ENCODE measurements at regions not wholly inside any gene's neighbourhood (a gene's known extent, or its start where the extent isn't known, plus 50 kb on each side); places are given as distances from the start of the nearest gene placed in this dataset.
"Not testable (repeated sequence)": the region's sequence is repeated elsewhere in the genome, so short reads cannot be mapped to it uniquely, and the experiment has no call there.

GRCh38 chr2:207228402-207228801 lies 62.7 kb upstream of the KLF7 start:
- Histone ChIP-seq H3K27ac (no peak overlapping the region), H3K4me1 (replicated peaks in 1 of 2) (peaks cover 21 to 25% of the 10 kb centered on the region in 2 donors), H3K4me3 (no peak overlapping the region)
- in situ Hi-C loops (cut with MboI; ENCODE audit: low pct_unique_long_range_greater_than_20kb in 2 of 9, low sequenced_read_pairs in 9 of 9, unreplicated experiment in 9 of 9) = no loop called here
- WGBS, 10 experiments = 40 to 100% (median 93%) methylated on average over 1 to 3 of the region's 3 CpGs; no CpG with 5 or more reads in 4 of the 10 experiments
- no peak for ATAC-seq (replicated peaks in 6 of 8)

GRCh38 chr2:207229161-207229560 lies 63.4 kb upstream of the KLF7 start:
- Histone ChIP-seq H3K27ac (no peak overlapping the region), H3K4me1 (replicated peaks in 1 of 2) (peaks cover 17 to 23% of the 10 kb centered on the region in 2 donors), H3K4me3 (no peak overlapping the region)
- in situ Hi-C loops (cut with MboI; ENCODE audit: low pct_unique_long_range_greater_than_20kb in 2 of 9, low sequenced_read_pairs in 9 of 9, unreplicated experiment in 9 of 9) = no loop called here
- 44 to 100% (median 82%) methylated on average over 1 to 3 of the region's 3 CpGs; no CpG with 5 or more reads in 2 of the 10 experiments for WGBS, 10 experiments
- ATAC-seq (replicated peaks in 6 of 8) = no peak

GRCh38 chr2:207230261-207231105 lies 64.7 kb upstream of the KLF7 start:
- 63 to 100% (median 81%) methylated on average over 1 to 6 of the region's 6 CpGs for WGBS, 10 experiments

GRCh38 chr2:207231106-207231865 lies 65.5 kb upstream of the KLF7 start:
- Histone ChIP-seq H3K27ac (no peak overlapping the region), H3K4me1 (replicated peaks in 1 of 2) (peaks cover 16 to 17% of the 10 kb centered on the region in 2 donors), H3K4me3 (no peak overlapping the region)
- ATAC-seq (replicated peaks in 6 of 8) = peak in 3 of 8 experiments; percentile 7 to 75 (median 16)
- in situ Hi-C loops (cut with MboI; ENCODE audit: low pct_unique_long_range_greater_than_20kb in 2 of 9, low sequenced_read_pairs in 9 of 9, unreplicated experiment in 9 of 9) = no loop called here
- WGBS, 10 experiments = 42 to 80% (median 66%) methylated on average over 2 to 5 of the region's 5 CpGs; no CpG with 5 or more reads in 1 of the 10 experiments

More at GRCh38 chr2:207230261-207231105, 64.7 kb upstream of the KLF7 start:
- in situ Hi-C loops (cut with MboI; ENCODE audit: low pct_unique_long_range_greater_than_20kb in 2 of 9, low sequenced_read_pairs in 9 of 9, unreplicated experiment in 9 of 9) = no loop called here
- Histone ChIP-seq H3K4me1 (replicated peaks in 1 of 2) (peaks cover 16 to 17% of the 10 kb centered on the region in 2 donors), H3K27ac (no peak overlapping the region), H3K4me3 (no peak overlapping the region)
- ATAC-seq (replicated peaks in 6 of 8) = peak in 2 of 8 experiments; percentile 35 to 48

- H3K27ac ChIP-seq = no peak overlapping the region
- H3K4me3 ChIP-seq = no peak overlapping the region
- WGBS, 10 experiments = 30 to 100% (median 81%) methylated on average over 1 to 4 of the region's 4 CpGs; no CpG with 5 or more reads in 1 of the 10 experiments
- in situ Hi-C loops (cut with MboI; ENCODE audit: low pct_unique_long_range_greater_than_20kb in 2 of 9, low sequenced_read_pairs in 9 of 9, unreplicated experiment in 9 of 9) = no loop called here
- peaks cover 13 to 14% of the 10 kb centered on the region in 2 donors for H3K4me1 ChIP-seq (replicated peaks in 1 of 2)
- peak in 2 of 8 experiments; percentile 3 to 44 for ATAC-seq (replicated peaks in 6 of 8)
Observed at GRCh38 chr2:207231967-207232366, 66.2 kb upstream of the KLF7 start.

- H3K27ac ChIP-seq; H3K4me1 ChIP-seq (replicated peaks in 1 of 2); in situ Hi-C loops (cut with MboI; ENCODE audit: low pct_unique_long_range_greater_than_20kb in 2 of 9, low sequenced_read_pairs in 9 of 9, unreplicated experiment in 9 of 9); H3K4me3 ChIP-seq; ATAC-seq (replicated peaks in 6 of 8): not testable (repeated sequence)
Observed at GRCh38 chr2:207233141-207233540, 67.4 kb upstream of the KLF7 start.

GRCh38 chr2:207233731-207234130 lies 68.0 kb upstream of the KLF7 start:
- ATAC-seq (replicated peaks in 6 of 8) = no peak
- 0 to 100% (median 80%) methylated on average over 1 to 3 of the region's 3 CpGs; no CpG with 5 or more reads in 1 of the 10 experiments for WGBS, 10 experiments
- no peak overlapping the region for H3K27ac ChIP-seq
- in situ Hi-C loops (cut with MboI; ENCODE audit: low pct_unique_long_range_greater_than_20kb in 2 of 9, low sequenced_read_pairs in 9 of 9, unreplicated experiment in 9 of 9) = no loop called here
- peaks cover 5% of the 10 kb centered on the region in 2 donors for H3K4me1 ChIP-seq (replicated peaks in 1 of 2)
- no peak overlapping the region for H3K4me3 ChIP-seq

GRCh38 chr2:207235621-207236020 lies 69.9 kb upstream of the KLF7 start:
- no peak for ATAC-seq (replicated peaks in 6 of 8)
- WGBS, 10 experiments = 49 to 100% (median 70%) methylated on average over 1 to 4 of the region's 4 CpGs; no CpG with 5 or more reads in 1 of the 10 experiments
- H3K4me1 ChIP-seq (replicated peaks in 1 of 2) = peaks cover 5% of the 10 kb centered on the region in 2 donors
- no peak overlapping the region for H3K4me3 ChIP-seq
- H3K27ac ChIP-seq = no peak overlapping the region
- in situ Hi-C loops (cut with MboI; ENCODE audit: low pct_unique_long_range_greater_than_20kb in 2 of 9, low sequenced_read_pairs in 9 of 9, unreplicated experiment in 9 of 9) = no loop called here

- Histone ChIP-seq H3K27ac (no peak overlapping the region), H3K4me3 (no peak overlapping the region), H3K4me1 (replicated peaks in 1 of 2) (peaks cover 3 to 5% of the 10 kb centered on the region in 2 donors)
- WGBS, 10 experiments = 60 to 100% (median 91%) methylated on average over 1 to 2 of the region's 2 CpGs
- in situ Hi-C loops (cut with MboI; ENCODE audit: low pct_unique_long_range_greater_than_20kb in 2 of 9, low sequenced_read_pairs in 9 of 9, unreplicated experiment in 9 of 9) = no loop called here
- ATAC-seq (replicated peaks in 6 of 8) = no peak
Observed at GRCh38 chr2:207236156-207236935, 70.6 kb upstream of the KLF7 start.

- no peaks in the 10 kb centered on the region for H3K4me1 ChIP-seq (replicated peaks in 1 of 2)
- H3K27ac ChIP-seq = no peak overlapping the region
- 33 to 93% (median 86%) methylated on average over 1 to 6 of the region's 7 CpGs; no CpG with 5 or more reads in 2 of the 10 experiments for WGBS, 10 experiments
- H3K4me3 ChIP-seq = no peak overlapping the region
- in situ Hi-C loops (cut with MboI; ENCODE audit: low pct_unique_long_range_greater_than_20kb in 2 of 9, low sequenced_read_pairs in 9 of 9, unreplicated experiment in 9 of 9) = no loop called here
- ATAC-seq (replicated peaks in 6 of 8) = peak in 3 of 8 experiments; percentile 85 to 92 (median 88)
Observed at GRCh38 chr2:207238831-207239701, 73.3 kb upstream of the KLF7 start.

- H3K4me1 ChIP-seq (replicated peaks in 1 of 2) = peaks cover 0 to 3% of the 10 kb centered on the region in 2 donors
- in situ Hi-C loops (cut with MboI; ENCODE audit: low pct_unique_long_range_greater_than_20kb in 2 of 9, low sequenced_read_pairs in 9 of 9, unreplicated experiment in 9 of 9) = no loop called here
- H3K27ac ChIP-seq = no peak overlapping the region
- peak in 3 of 8 experiments; percentile 26 to 73 (median 62) for ATAC-seq (replicated peaks in 6 of 8)
- 17 to 84% (median 61%) methylated on average over 1 to 9 of the region's 9 CpGs for WGBS, 10 experiments
- H3K4me3 ChIP-seq = no peak overlapping the region
Observed at GRCh38 chr2:207239754-207240494, 74.2 kb upstream of the KLF7 start.
